ENCODE measurements at regions not wholly inside any gene's neighbourhood (a gene's known extent, or its start where the extent isn't known, plus 50 kb on each side); places are given as distances from the start of the nearest gene placed in this dataset.

GRCh38 chr1:213844632-213845031 lies 143.1 kb upstream of the PROX1 start:
- TF ChIP-seq CTCF (IDR thresholded peaks at IDR 0.05; ENCODE audit: low read depth, low read length): no peak
- no peak for DNase-seq (ENCODE audit: extremely low read depth, low read depth)

GRCh38 chr1:213852107-213852506 lies 135.7 kb upstream of the PROX1 start:
- DNase-seq (ENCODE audit: extremely low read depth, low read depth): no peak
- TF ChIP-seq CTCF (IDR thresholded peaks at IDR 0.05; ENCODE audit: low read depth, low read length): no peak

- no peak for DNase-seq (ENCODE audit: extremely low read depth, low read depth)
- TF ChIP-seq CTCF (IDR thresholded peaks at IDR 0.05; ENCODE audit: low read depth, low read length): no peak
Measured at GRCh38 chr1:213858581-213858980, 129.2 kb upstream of the PROX1 start.

GRCh38 chr1:213861841-213862240 lies 125.9 kb upstream of the PROX1 start:
- no peak for DNase-seq (ENCODE audit: extremely low read depth, low read depth)
- no peak for TF ChIP-seq CTCF (IDR thresholded peaks at IDR 0.05; ENCODE audit: low read depth, low read length)

GRCh38 chr1:213864091-213864490 lies 123.7 kb upstream of the PROX1 start:
- TF ChIP-seq CTCF (IDR thresholded peaks at IDR 0.05; ENCODE audit: low read depth, low read length): no peak
- DNase-seq (ENCODE audit: extremely low read depth, low read depth): no peak

- no peak for DNase-seq (ENCODE audit: extremely low read depth, low read depth)
- no peak for TF ChIP-seq CTCF (IDR thresholded peaks at IDR 0.05; ENCODE audit: low read depth, low read length)
Measured at GRCh38 chr1:213868482-213868881, 119.3 kb upstream of the PROX1 start.

- DNase-seq (ENCODE audit: extremely low read depth, low read depth): no peak
- no peak for TF ChIP-seq CTCF (IDR thresholded peaks at IDR 0.05; ENCODE audit: low read depth, low read length)
Measured at GRCh38 chr1:213871179-213871578, 116.6 kb upstream of the PROX1 start.

All from AG09319 (cell line).